Caco-2 (cell line): ENCODE measurements at regions not wholly inside any gene's neighbourhood (a gene's known extent, or its start where the extent isn't known, plus 50 kb on each side); places are given as distances from the start of the nearest gene placed in this dataset.

Source experiments
- BruUV-seq: library from RNA; stranded (reverse); fragments of 400-500 nt; replicated peaks from 2 replicates; lab custom pipeline; 2021; lab: Mats Ljungman, UMichigan
- CTCF ChIA-PET: fragments of 300-600 bp; sonication (Branson Sonifier 250); formaldehyde crosslinking; loops from one replicate; lab custom pipeline; 2022; ENCODE audit warnings: antibody characterized with exemption; lab: Charles Lee
- POLR2A ChIA-PET: fragments of 300-600 bp; sonication (Branson Sonifier 250); formaldehyde crosslinking; loops from one replicate; lab custom pipeline; 2022; ENCODE audit warnings: antibody characterized with exemption; lab: Charles Lee
- DNase-seq, 2 experiments: peaks; one replicate each; pipeline versions ENCODE4 v3.0.0 to v3.0.0-alpha.2; 2020 to 2022
- H3K27me3 ChIP-seq: replicated peaks from 2 replicates; pipeline ENCODE4 v1.6.0; 2011; ENCODE audit warnings: low read length; ENCODE audit not compliant: control insufficient read depth, insufficient read depth
- H3K36me3 ChIP-seq: 2 replicates; pipeline ENCODE4 v1.5.1; 2011; ENCODE audit warnings: low read length; ENCODE audit not compliant: control insufficient read depth, insufficient read depth
- H3K4me1 ChIP-seq: fragments of 250-450 bp; sonication (Bioruptor Pico); 2 replicates; pipeline ENCODE4 v1.5.1; 2020; ENCODE audit warnings: mild to moderate bottlenecking
- H3K4me3 ChIP-seq: 2 replicates; pipeline ENCODE4 v1.5.1; 2011; ENCODE audit warnings: low read depth, mild to moderate bottlenecking, control low read depth, low read length
- H3K9me3 ChIP-seq: fragments of 250-450 bp; sonication (Bioruptor Pico); 2 replicates; pipeline ENCODE4 v1.5.1; 2020; ENCODE audit warnings: mild to moderate bottlenecking, moderate library complexity
- H3K27ac Mint-ChIP-seq: one replicate; pipeline ENCODE4 v1.8.0; 2022; ENCODE audit warnings: mixed read lengths; ENCODE audit not compliant: unreplicated experiment
- H3K27me3 Mint-ChIP-seq: one replicate; pipeline ENCODE4 v1.8.0; 2022; ENCODE audit warnings: mixed read lengths; ENCODE audit not compliant: insufficient read depth, unreplicated experiment
- H3K36me3 Mint-ChIP-seq: one replicate; pipeline ENCODE4 v1.8.0; 2022; ENCODE audit warnings: mild to moderate bottlenecking, mixed read lengths; ENCODE audit not compliant: insufficient read depth, unreplicated experiment
- H3K4me1 Mint-ChIP-seq: one replicate; pipeline ENCODE4 v1.8.0; 2022; ENCODE audit warnings: low read depth, mixed read lengths; ENCODE audit not compliant: unreplicated experiment
- H3K4me3 Mint-ChIP-seq: one replicate; pipeline ENCODE4 v1.8.0; 2022; ENCODE audit warnings: mild to moderate bottlenecking, moderate library complexity, mixed read lengths; ENCODE audit not compliant: unreplicated experiment
- H3K9me3 Mint-ChIP-seq: one replicate; pipeline ENCODE4 v1.8.0; 2022; ENCODE audit warnings: mixed read lengths; ENCODE audit not compliant: unreplicated experiment
- intact Hi-C: fragments of 100-400 bp; cut with micrococcal nuclease; formaldehyde crosslinking; loops from one replicate; pipeline ENCODE4 v1.10.0; 2022; ENCODE audit not compliant: unreplicated experiment
- TF ChIP-seq, protein P1 (sequence below), 2 experiments: fragments of 200-600 bp in 1 of 2; IDR thresholded peaks; 1 replicate in 1 of 2; 2 replicates in 1 of 2; pipeline versions ENCODE4 v1.5.1 to v1.8.0; 2011 to 2022; ENCODE audit warnings: antibody characterized with exemption in 1 of 2, control low read depth in 1 of 2, inconsistent platforms in 1 of 2, low read depth in 1 of 2, low read length in 1 of 2, mild to moderate bottlenecking in 1 of 2, moderate library complexity in 1 of 2; ENCODE audit not compliant: insufficient read depth in 1 of 2, severe bottlenecking in 1 of 2, unreplicated experiment in 1 of 2

- POLR2A ChIA-PET, result no interaction called here
- Histone ChIP-seq H3K4me1 (no peaks in the 10 kb centered on the region), H3K27me3 (no peaks in the 10 kb centered on the region), H3K4me3 (no peak overlapping the region), H3K36me3 (no peaks in the 10 kb centered on the region), H3K9me3 (no peaks in the 10 kb centered on the region)
- no TSS peak for BruUV-seq
- H3K27ac Mint-ChIP-seq, result no peak overlapping the region
- DNase-seq, result no peak
- H3K4me1 Mint-ChIP-seq, result no peaks in the 10 kb centered on the region
- H3K27me3 Mint-ChIP-seq, result peaks cover 3% of the 10 kb centered on the region
- no peaks in the 10 kb centered on the region for H3K9me3 Mint-ChIP-seq
- TF ChIP-seq, protein P1, sequence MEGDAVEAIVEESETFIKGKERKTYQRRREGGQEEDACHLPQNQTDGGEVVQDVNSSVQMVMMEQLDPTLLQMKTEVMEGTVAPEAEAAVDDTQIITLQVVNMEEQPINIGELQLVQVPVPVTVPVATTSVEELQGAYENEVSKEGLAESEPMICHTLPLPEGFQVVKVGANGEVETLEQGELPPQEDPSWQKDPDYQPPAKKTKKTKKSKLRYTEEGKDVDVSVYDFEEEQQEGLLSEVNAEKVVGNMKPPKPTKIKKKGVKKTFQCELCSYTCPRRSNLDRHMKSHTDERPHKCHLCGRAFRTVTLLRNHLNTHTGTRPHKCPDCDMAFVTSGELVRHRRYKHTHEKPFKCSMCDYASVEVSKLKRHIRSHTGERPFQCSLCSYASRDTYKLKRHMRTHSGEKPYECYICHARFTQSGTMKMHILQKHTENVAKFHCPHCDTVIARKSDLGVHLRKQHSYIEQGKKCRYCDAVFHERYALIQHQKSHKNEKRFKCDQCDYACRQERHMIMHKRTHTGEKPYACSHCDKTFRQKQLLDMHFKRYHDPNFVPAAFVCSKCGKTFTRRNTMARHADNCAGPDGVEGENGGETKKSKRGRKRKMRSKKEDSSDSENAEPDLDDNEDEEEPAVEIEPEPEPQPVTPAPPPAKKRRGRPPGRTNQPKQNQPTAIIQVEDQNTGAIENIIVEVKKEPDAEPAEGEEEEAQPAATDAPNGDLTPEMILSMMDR (IDR thresholded peaks at IDR 0.05; ENCODE audit: insufficient read depth in 1 of 2, low read depth in 1 of 2, low read length in 1 of 2, severe bottlenecking in 1 of 2, unreplicated experiment in 1 of 2), result no peak
- CTCF ChIA-PET, result no interaction called here
- H3K36me3 Mint-ChIP-seq, result no peaks in the 10 kb centered on the region
- H3K4me3 Mint-ChIP-seq, result no peak overlapping the region
- intact Hi-C loops, result no loop called here
Observed at GRCh38 chr15:94542391-94542790, 311.0 kb downstream of the MCTP2 start.

- TF ChIP-seq, protein P1 (IDR thresholded peaks at IDR 0.05; ENCODE audit: insufficient read depth in 1 of 2, low read depth in 1 of 2, low read length in 1 of 2, severe bottlenecking in 1 of 2, unreplicated experiment in 1 of 2), result no peak
- Mint-ChIP-seq H3K4me3 (no peak overlapping the region), H3K9me3 (no peaks in the 10 kb centered on the region), H3K27me3 (peaks cover 5% of the 10 kb centered on the region), H3K27ac (no peak overlapping the region), H3K36me3 (no peaks in the 10 kb centered on the region), H3K4me1 (no peaks in the 10 kb centered on the region)
- ChIA-PET POLR2A (no interaction called here), CTCF (no interaction called here)
- intact Hi-C loops, result no loop called here
- no peak overlapping the region for H3K4me3 ChIP-seq
- no peaks in the 10 kb centered on the region for H3K36me3 ChIP-seq
- BruUV-seq, result no TSS peak
- H3K9me3 ChIP-seq, result no peaks in the 10 kb centered on the region
- H3K4me1 ChIP-seq, result no peaks in the 10 kb centered on the region
- no peaks in the 10 kb centered on the region for H3K27me3 ChIP-seq
- no peak for DNase-seq
Observed at GRCh38 chr15:94546808-94547207, 315.4 kb downstream of the MCTP2 start.

DNA sequence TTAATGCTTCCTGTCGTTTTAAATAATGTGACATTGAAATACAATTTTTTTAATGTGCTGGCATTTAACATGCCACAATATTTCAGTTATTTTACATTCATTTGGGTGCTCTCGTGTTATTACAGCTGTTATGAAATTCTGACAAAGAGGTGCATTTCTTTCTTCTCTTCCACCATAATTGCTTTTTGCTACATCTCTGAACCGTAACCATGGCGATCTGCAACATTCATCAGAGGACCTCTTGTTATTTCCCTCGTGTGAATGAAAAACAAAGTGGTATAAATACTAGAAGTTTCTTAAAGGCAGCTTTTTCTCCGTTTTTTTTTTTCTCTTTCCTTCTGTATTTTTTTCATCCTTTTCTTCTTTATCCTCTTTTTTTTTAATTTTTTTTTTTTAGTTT is 316.4 kb downstream of the MCTP2 start:
- Histone ChIP-seq H3K4me3 (no peak overlapping the region), H3K27me3 (no peaks in the 10 kb centered on the region), H3K4me1 (no peaks in the 10 kb centered on the region), H3K9me3 (no peaks in the 10 kb centered on the region), H3K36me3 (no peaks in the 10 kb centered on the region)
- no peak for DNase-seq
- H3K4me3 Mint-ChIP-seq, result no peak overlapping the region
- no peaks in the 10 kb centered on the region for H3K36me3 Mint-ChIP-seq
- H3K9me3 Mint-ChIP-seq, result no peaks in the 10 kb centered on the region
- peaks cover 10% of the 10 kb centered on the region for H3K27me3 Mint-ChIP-seq
- no peak overlapping the region for H3K27ac Mint-ChIP-seq
- CTCF ChIA-PET, result no interaction called here
- no peaks in the 10 kb centered on the region for H3K4me1 Mint-ChIP-seq
- TF ChIP-seq, protein P1 (IDR thresholded peaks at IDR 0.05; ENCODE audit: insufficient read depth in 1 of 2, low read depth in 1 of 2, low read length in 1 of 2, severe bottlenecking in 1 of 2, unreplicated experiment in 1 of 2), result no peak
- BruUV-seq, result no TSS peak
- POLR2A ChIA-PET, result no interaction called here
- intact Hi-C loops, result no loop called here
